DOHH2 (cell line): ENCODE measurements at regions not wholly inside any gene's neighbourhood (a gene's known extent, or its start where the extent isn't known, plus 50 kb on each side); places are given as distances from the start of the nearest gene placed in this dataset.

ENCODE experiments used
- CTCF ChIP-seq: fragments of 200-600 bp; sonication (generic); IDR thresholded peaks from one replicate; pipeline ENCODE4 v1.5.1; 2014; ENCODE audit warnings: antibody characterized with exemption, mild to moderate bottlenecking, low read depth, low read length; ENCODE audit not compliant: poor library complexity, severe bottlenecking
- EZH2phosphoT487 ChIP-seq: fragments of 200-600 bp; sonication (generic); IDR thresholded peaks from 2 replicates; pipeline ENCODE4 v1.6.1; 2017; ENCODE audit warnings: borderline replicate concordance, mild to moderate bottlenecking, antibody characterized with exemption, low read length, moderate library complexity, mixed read lengths

DNA sequence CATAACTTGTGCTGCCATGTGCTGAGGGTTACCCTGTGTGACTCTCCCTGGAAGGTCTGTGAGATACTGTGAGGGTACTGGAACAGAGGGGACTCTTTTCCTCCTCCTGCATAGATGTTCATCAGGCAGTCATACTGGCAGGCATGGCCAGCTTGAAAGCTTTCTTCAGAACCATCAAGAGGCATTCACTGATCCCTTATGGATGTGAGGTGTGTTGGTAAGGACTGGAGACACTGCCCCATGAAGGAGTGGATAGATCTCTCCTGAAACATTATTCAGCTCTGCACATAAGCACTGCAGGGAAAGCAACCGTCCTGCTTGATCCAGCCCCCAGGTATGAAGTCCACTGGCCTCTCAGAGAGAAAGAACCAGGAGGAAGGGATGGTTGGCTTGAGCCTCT, 176.6 kb upstream of the ARL4C start:
- TF ChIP-seq CTCF, result no peak
- no peak for TF ChIP-seq EZH2phosphoT487
